Adrenal gland (tissue), 9 donors: ENCODE measurements at regions not wholly inside any gene's neighbourhood (a gene's known extent, or its start where the extent isn't known, plus 50 kb on each side); places are given as distances from the start of the nearest gene placed in this dataset.

Experiments used
- DNase-seq, 7 donors: peaks; one replicate each; pipeline ENCODE4 v3.0.0-alpha.2; 2019 to 2020
- H3K27ac ChIP-seq, 5 donors: fragments of 200-600 bp; sonication (generic) in 4 of 5; 1 replicate in 3 of 5; 2 replicates in 2 of 5; pipeline versions ENCODE4 v1.5.1 to v1.8.0; 2016 to 2020; ENCODE audit warnings: mild to moderate bottlenecking in 1 of 5
- H3K27me3 ChIP-seq: fragments of 200-600 bp; 2 replicates; pipeline ENCODE4 v1.8.0; 2021
- H3K36me3 ChIP-seq, 2 donors: fragments of 200-600 bp; replicated peaks in 1 of 2; 1 replicate in 1 of 2; 2 replicates in 1 of 2; pipeline versions ENCODE4 v1.5.1 to v1.8.0; 2018 to 2022
- H3K4me1 ChIP-seq, 2 donors: fragments of 200-600 bp; replicated peaks in 1 of 2; 1 replicate in 1 of 2; 2 replicates in 1 of 2; pipeline versions ENCODE4 v1.5.1 to v1.8.0; 2018 to 2021
- H3K4me3 ChIP-seq, 4 donors: fragments of 200-600 bp; sonication (generic) in 3 of 4; one replicate each; pipeline ENCODE4 v1.5.1; 2016 to 2018
- H3K9me3 ChIP-seq, 3 donors: fragments of 200-600 bp; sonication (generic) in 1 of 3; replicated peaks in 1 of 3; 1 replicate in 2 of 3; 2 replicates in 1 of 3; pipeline versions ENCODE4 v1.5.1 to v1.8.0; 2016 to 2021
- CTCF ChIP-seq, 6 experiments: fragments of 450-650 bp in 4 of 6; fragments of 200-600 bp in 2 of 6; sonication (generic) in 1 of 6; IDR thresholded peaks; 1 replicate in 5 of 6; 2 replicates in 1 of 6; pipeline versions ENCODE4 v1.5.1 to v1.8.0; 2016 to 2021; ENCODE audit warnings: antibody characterized with exemption in 6 of 6, mild to moderate bottlenecking in 2 of 6, moderate library complexity in 1 of 6
- POLR2A ChIP-seq, 2 donors: fragments of 450-650 bp; IDR thresholded peaks; one replicate each; pipeline ENCODE4 v1.6.1; 2017; ENCODE audit warnings: antibody characterized with exemption in 2 of 2, mild to moderate bottlenecking in 2 of 2, moderate library complexity in 1 of 2
- WGBS, 4 donors: extraction: QIAGEN DNeasy Blood & Tissue Kit in 2 of 4; methylation state at CpG; one replicate each; pipeline versions ENCODE4 v1.1.5 to v1.1.7; 2013 to 2017; 5-methylcytosine and 5-hydroxymethylcytosine counted together
- intact Hi-C, 2 donors: fragments of 100-400 bp; cut with DNase I; formaldehyde crosslinking; loops; one replicate each; pipeline versions ENCODE4 v1.14.1 to v1.15.0; 2022 to 2023
- donor health status: healthy with polysubstance abuse.
- donor health status: Bipolar disorder and iron deficiency.
- donor health status: DM: yes; HTN: yes; CAD: no.
- donor health status: DM: no; HTN: no; CAD: no.
- donor health status: DM: no; HTN: no; CAD: no.

- Histone ChIP-seq H3K4me1 (no peaks in the 10 kb centered on the region), H3K27me3 (no peaks in the 10 kb centered on the region), H3K4me3 (no peak overlapping the region), H3K36me3 (no peaks in the 10 kb centered on the region), H3K9me3 (no peaks in the 10 kb centered on the region), H3K27ac (no peak overlapping the region)
- TF ChIP-seq POLR2A (IDR thresholded peaks at IDR 0.05), result no peak
- no peak for TF ChIP-seq CTCF (IDR thresholded peaks at IDR 0.05)
- 21 to 52% (median 38%) methylated on average over 1 of the region's 1 CpG for whole genome bisulfite sequencing, 4 donors
- DNase-seq, result no peak
- intact Hi-C loops, result no loop called here
Observed at GRCh38 chr13:61358599-61358998, 57.0 kb downstream of the PCDH20 start.

DNA sequence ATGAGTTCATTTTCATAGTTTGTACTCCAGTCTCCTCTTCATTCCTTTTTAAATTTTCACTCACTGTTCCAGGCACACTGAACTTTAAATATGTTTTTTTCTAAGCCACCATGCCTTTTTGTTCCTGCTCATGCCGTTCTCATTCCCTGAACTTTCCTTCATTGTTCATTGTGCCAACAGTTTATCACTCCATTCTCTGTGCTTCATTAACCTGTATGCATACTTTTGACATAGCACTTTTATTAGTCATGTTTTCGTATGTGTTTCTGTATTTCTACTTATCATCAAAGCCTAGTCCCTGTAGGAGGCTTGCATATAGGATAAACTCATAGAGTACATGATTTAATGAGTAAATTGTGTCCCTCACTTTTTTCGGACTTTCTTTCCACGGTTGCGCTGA lies 65.3 kb downstream of the PCDH20 start:
- H3K9me3 ChIP-seq, result no peaks in the 10 kb centered on the region
- no peak overlapping the region for H3K27ac ChIP-seq
- H3K4me1 ChIP-seq, result no peaks in the 10 kb centered on the region
- 73 to 81% (median 79%) methylated on average over 5 of the region's 5 CpGs for WGBS, 4 donors
- no peak for DNase-seq
- TF ChIP-seq CTCF (IDR thresholded peaks at IDR 0.05), result no peak
- no peak for TF ChIP-seq POLR2A (IDR thresholded peaks at IDR 0.05)
- no peaks in the 10 kb centered on the region for H3K27me3 ChIP-seq
- no peaks in the 10 kb centered on the region for H3K36me3 ChIP-seq
- no peak overlapping the region for H3K4me3 ChIP-seq
- intact Hi-C loops, result no loop called here

DNA sequence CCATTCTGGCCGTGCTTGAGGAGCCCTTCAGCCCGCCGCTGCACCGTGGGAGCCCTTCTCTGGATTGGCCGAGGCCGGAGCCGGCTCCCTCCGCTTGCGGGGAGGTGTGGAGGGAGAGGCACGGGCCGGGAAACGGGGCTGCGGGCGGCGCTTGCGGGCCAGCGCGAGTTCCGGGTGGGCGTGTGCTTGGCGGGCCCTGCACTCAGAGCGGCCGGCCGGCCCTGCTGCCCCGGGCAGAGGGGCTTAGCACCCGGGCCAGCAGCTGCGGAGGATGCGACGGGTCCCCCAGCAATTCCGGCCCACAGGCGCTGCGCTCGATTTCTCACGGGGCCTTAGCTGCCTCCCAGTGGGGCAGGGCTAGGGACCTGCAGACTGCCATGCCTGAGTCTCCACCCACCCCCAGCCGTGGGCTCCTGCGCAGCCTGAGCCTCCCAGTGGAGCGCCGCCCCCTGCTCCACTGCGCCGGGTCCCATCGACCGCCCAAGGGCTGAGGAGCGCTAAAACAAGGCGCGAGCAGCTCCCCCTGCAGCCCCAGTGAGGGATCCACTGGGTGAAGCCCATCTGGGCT lies 76.5 kb downstream of the PCDH20 start:
- no peaks in the 10 kb centered on the region for H3K9me3 ChIP-seq
- H3K27me3 ChIP-seq, result no peaks in the 10 kb centered on the region
- WGBS, 4 donors, result 65 to 87% (median 81%) methylated on average over 11 to 45 of the region's 45 CpGs
- no peaks in the 10 kb centered on the region for H3K36me3 ChIP-seq
- TF ChIP-seq POLR2A (IDR thresholded peaks at IDR 0.05) (no peak), CTCF (IDR thresholded peaks at IDR 0.05) (no peak)
- intact Hi-C loops, result no loop called here
- DNase-seq, result no peak
- H3K4me3 ChIP-seq, result no peak overlapping the region
- no peaks in the 10 kb centered on the region for H3K4me1 ChIP-seq
- no peak overlapping the region for H3K27ac ChIP-seq

GRCh38 chr13:61316647-61317046 lies 99.0 kb downstream of the PCDH20 start:
- no peaks in the 10 kb centered on the region for H3K9me3 ChIP-seq
- intact Hi-C loops, result no loop called here
- no peaks in the 10 kb centered on the region for H3K27me3 ChIP-seq
- no peaks in the 10 kb centered on the region for H3K4me1 ChIP-seq
- H3K4me3 ChIP-seq, result no peak overlapping the region
- no peaks in the 10 kb centered on the region for H3K36me3 ChIP-seq
- no peak for DNase-seq
- no peak for TF ChIP-seq CTCF (IDR thresholded peaks at IDR 0.05)
- no peak for TF ChIP-seq POLR2A (IDR thresholded peaks at IDR 0.05)
- WGBS, 4 donors, result 72 to 92% (median 83%) methylated on average over 1 of the region's 1 CpG
- H3K27ac ChIP-seq, result no peak overlapping the region
